Upper lobe of left lung (tissue), 6 donors: ENCODE measurements at regions not wholly inside any gene's neighbourhood (a gene's known extent, or its start where the extent isn't known, plus 50 kb on each side); places are given as distances from the start of the nearest gene placed in this dataset.

ENCODE experiments used
- ATAC-seq, 2 donors: fragments of 200-7000 bp; cut with Tn5 transposase; one replicate each; pipeline ENCODE4 v1.9.1; 2022; ENCODE audit warnings: mild to moderate bottlenecking in 2 of 2, moderate library complexity in 2 of 2; ENCODE audit not compliant: low FRiP score in 2 of 2
- DNase-seq, 2 donors: peaks; one replicate each; pipeline ENCODE4 v3.0.0-alpha.2; 2019 to 2020
- H3K27ac ChIP-seq, 4 donors: fragments of 200-600 bp; sonication (generic); one replicate each; pipeline ENCODE4 v1.5.1; 2016 to 2019
- H3K27me3 ChIP-seq, 4 donors: fragments of 200-600 bp; sonication (generic); one replicate each; pipeline ENCODE4 v1.5.1; 2017 to 2019
- H3K36me3 ChIP-seq, 4 donors: fragments of 200-600 bp; sonication (generic); one replicate each; pipeline ENCODE4 v1.5.1; 2016 to 2019
- H3K4me1 ChIP-seq, 4 donors: fragments of 200-600 bp; sonication (generic); one replicate each; pipeline ENCODE4 v1.5.1; 2018 to 2019
- H3K4me3 ChIP-seq, 4 donors: fragments of 200-600 bp; sonication (generic); one replicate each; pipeline ENCODE4 v1.5.1; 2017 to 2019; ENCODE audit warnings: mild to moderate bottlenecking in 2 of 4, moderate library complexity in 1 of 4
- H3K9me3 ChIP-seq, 4 donors: fragments of 200-600 bp; sonication (generic); one replicate each; pipeline ENCODE4 v1.5.1; 2018 to 2019
- EP300 ChIP-seq, 4 donors: sonication (generic); formaldehyde crosslinking; IDR thresholded peaks; one replicate each; pipeline ENCODE4 v1.5.1; 2017; ENCODE audit warnings: antibody characterized with exemption in 4 of 4, control low read depth in 2 of 4
- POLR2A ChIP-seq, 4 donors: fragments of 450-650 bp; IDR thresholded peaks; one replicate each; pipeline ENCODE4 v1.5.1; 2016 to 2017; ENCODE audit warnings: antibody characterized with exemption in 4 of 4, mild to moderate bottlenecking in 2 of 4
- POLR2AphosphoS5 ChIP-seq, 2 donors: sonication (generic); formaldehyde crosslinking; IDR thresholded peaks; one replicate each; pipeline ENCODE4 v1.5.1; 2017; ENCODE audit warnings: antibody characterized with exemption in 2 of 2
- WGBS, 2 donors: methylation state at CpG; one replicate each; pipeline ENCODE4 v1.1.5; 2017 to 2018; 5-methylcytosine and 5-hydroxymethylcytosine counted together
- TF ChIP-seq, protein P1 (sequence below), 6 experiments: fragments of 450-650 bp in 4 of 6; fragments of 200-600 bp in 2 of 6; sonication (generic) in 2 of 6; IDR thresholded peaks; one replicate each; pipeline ENCODE4 v1.5.1; 2016 to 2019; ENCODE audit warnings: antibody characterized with exemption in 6 of 6
- donor health status: DM: no; HTN: no; CAD: no; lungs with moderate emphysema.
- donor health status: DM: no; HTN: yes; CAD: no; lungs with severe emphysema.

DNA sequence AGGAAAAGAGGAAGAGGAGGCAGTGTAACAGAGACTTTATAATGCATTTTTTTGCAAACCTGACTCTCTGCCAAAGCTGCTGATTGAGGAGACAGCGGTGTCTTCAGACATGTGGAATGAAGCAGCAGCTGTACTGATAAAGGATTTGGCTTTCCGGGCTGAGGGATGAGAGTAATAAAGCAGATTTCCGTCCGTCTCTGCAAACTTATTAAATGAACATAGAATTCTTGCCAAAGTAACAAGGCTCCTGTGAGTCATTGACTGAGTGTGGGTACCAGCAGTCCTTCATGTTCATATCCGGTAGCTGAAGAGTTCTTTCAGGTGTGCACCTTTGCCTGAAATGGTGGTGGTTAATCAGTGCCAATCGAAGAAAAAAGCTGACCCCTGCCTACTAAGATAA lies 112.6 kb downstream of the LIG4 start:
- no peaks in the 10 kb centered on the region for H3K27me3 ChIP-seq
- H3K4me3 ChIP-seq: no peak overlapping the region
- H3K4me1 ChIP-seq: no peaks in the 10 kb centered on the region
- WGBS, 2 donors: 45 to 64% methylated on average over 6 of the region's 6 CpGs
- no peak overlapping the region for H3K27ac ChIP-seq
- no peaks in the 10 kb centered on the region for H3K36me3 ChIP-seq
- H3K9me3 ChIP-seq: no peaks in the 10 kb centered on the region
- no peak for ATAC-seq
- TF ChIP-seq EP300 (IDR thresholded peaks at IDR 0.05) (no peak), POLR2AphosphoS5 (IDR thresholded peaks at IDR 0.05) (no peak), POLR2A (IDR thresholded peaks at IDR 0.05) (no peak)
- TF ChIP-seq, protein P1, sequence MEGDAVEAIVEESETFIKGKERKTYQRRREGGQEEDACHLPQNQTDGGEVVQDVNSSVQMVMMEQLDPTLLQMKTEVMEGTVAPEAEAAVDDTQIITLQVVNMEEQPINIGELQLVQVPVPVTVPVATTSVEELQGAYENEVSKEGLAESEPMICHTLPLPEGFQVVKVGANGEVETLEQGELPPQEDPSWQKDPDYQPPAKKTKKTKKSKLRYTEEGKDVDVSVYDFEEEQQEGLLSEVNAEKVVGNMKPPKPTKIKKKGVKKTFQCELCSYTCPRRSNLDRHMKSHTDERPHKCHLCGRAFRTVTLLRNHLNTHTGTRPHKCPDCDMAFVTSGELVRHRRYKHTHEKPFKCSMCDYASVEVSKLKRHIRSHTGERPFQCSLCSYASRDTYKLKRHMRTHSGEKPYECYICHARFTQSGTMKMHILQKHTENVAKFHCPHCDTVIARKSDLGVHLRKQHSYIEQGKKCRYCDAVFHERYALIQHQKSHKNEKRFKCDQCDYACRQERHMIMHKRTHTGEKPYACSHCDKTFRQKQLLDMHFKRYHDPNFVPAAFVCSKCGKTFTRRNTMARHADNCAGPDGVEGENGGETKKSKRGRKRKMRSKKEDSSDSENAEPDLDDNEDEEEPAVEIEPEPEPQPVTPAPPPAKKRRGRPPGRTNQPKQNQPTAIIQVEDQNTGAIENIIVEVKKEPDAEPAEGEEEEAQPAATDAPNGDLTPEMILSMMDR (IDR thresholded peaks at IDR 0.05): no peak
- DNase-seq: peak in 1 of 2 donors; percentile 22

DNA sequence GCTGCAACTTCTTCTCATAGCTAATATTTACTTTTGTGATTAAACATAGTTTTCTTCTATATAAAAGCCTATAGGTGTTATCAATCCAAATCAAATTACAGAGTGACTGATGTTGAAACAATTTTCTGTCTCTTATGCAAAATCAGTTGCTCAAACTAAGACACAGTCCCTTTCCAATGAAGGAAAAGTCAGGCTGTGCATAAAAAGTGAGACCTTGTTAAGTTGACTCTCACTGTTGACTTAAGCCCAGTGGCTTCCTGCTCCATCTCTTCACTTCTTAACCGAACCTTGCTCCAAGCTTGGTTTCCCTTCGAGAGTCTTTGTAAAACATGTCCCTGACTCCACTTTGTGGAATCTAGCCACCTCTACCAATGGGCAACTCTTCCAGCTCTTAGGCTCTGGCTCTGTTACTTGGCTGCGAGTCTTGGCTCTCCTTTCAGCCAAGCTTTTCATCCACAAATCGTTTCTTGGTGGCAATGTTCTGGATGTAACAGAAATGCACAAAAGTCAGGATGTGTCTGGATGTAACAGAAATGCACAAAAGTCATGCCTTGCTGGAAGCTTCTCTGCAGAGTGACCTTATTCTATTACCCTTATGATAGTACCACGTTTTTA lies 118.9 kb downstream of the LIG4 start:
- Histone ChIP-seq H3K27me3 (no peaks in the 10 kb centered on the region), H3K27ac (no peak overlapping the region), H3K4me1 (no peaks in the 10 kb centered on the region), H3K9me3 (no peaks in the 10 kb centered on the region), H3K4me3 (no peak overlapping the region), H3K36me3 (no peaks in the 10 kb centered on the region)
- 67 to 68% methylated on average over 5 of the region's 5 CpGs for WGBS, 2 donors
- ATAC-seq (no peak), DNase-seq (no peak)
- TF ChIP-seq POLR2A (IDR thresholded peaks at IDR 0.05) (no peak), POLR2AphosphoS5 (IDR thresholded peaks at IDR 0.05) (no peak)
- TF ChIP-seq, protein P1 (IDR thresholded peaks at IDR 0.05): no peak

DNA sequence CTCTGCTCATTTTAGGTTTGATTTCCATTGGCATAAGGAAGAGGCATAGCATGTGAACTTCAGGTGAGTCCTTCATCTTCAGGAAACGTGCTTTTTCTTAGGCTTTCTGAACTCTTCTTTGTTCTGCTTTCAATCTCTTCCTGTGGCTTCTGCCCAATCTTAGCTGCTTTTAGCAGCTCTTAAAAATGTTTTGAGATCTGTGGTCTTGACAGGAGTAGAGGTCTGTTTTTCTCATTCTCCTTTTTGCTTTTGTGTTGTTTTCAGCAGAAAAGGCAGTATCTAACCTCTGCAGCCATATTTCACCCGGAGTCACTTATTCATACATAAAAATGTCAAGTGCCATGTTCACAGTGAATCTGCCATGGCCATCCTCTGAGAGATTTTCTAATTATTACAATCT lies 120.3 kb downstream of the LIG4 start:
- 76 to 83% methylated on average over 2 of the region's 2 CpGs for WGBS, 2 donors
- no peak for DNase-seq
- no peaks in the 10 kb centered on the region for H3K4me1 ChIP-seq
- no peak overlapping the region for H3K27ac ChIP-seq
- H3K36me3 ChIP-seq: no peaks in the 10 kb centered on the region
- no peak for TF ChIP-seq EP300 (IDR thresholded peaks at IDR 0.05)
- no peak for TF ChIP-seq POLR2A (IDR thresholded peaks at IDR 0.05)
- TF ChIP-seq, protein P1 (IDR thresholded peaks at IDR 0.05): no peak
- no peak for TF ChIP-seq POLR2AphosphoS5 (IDR thresholded peaks at IDR 0.05)
- no peak for ATAC-seq
- no peak overlapping the region for H3K4me3 ChIP-seq
- no peaks in the 10 kb centered on the region for H3K9me3 ChIP-seq
- H3K27me3 ChIP-seq: no peaks in the 10 kb centered on the region

DNA sequence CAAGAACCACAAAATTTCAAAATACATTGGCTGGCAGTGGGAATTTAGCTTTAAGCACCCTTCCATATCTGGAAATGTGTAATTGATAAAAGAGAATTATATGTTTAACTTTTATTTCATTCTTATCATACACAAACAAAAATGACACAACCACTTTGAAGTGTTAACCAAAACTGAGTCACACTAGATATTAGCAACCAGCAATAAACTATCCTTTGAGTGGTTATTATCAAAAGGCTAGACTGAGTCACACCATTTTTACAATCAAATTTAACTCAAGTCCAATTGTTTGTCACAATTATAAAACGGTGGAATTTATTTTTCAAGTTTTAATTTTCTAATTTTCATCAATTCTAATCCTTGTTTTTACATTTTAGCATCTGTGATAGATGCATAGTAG lies 121.7 kb downstream of the LIG4 start:
- ATAC-seq: no peak

More for the DNA sequence above, 121.7 kb downstream of the LIG4 start:
- Histone ChIP-seq H3K27ac (no peak overlapping the region), H3K27me3 (no peaks in the 10 kb centered on the region), H3K4me3 (no peak overlapping the region), H3K4me1 (no peaks in the 10 kb centered on the region), H3K36me3 (no peaks in the 10 kb centered on the region), H3K9me3 (no peaks in the 10 kb centered on the region)
- no peak for DNase-seq
- TF ChIP-seq POLR2A (IDR thresholded peaks at IDR 0.05) (no peak), EP300 (IDR thresholded peaks at IDR 0.05) (no peak), POLR2AphosphoS5 (IDR thresholded peaks at IDR 0.05) (no peak)
- TF ChIP-seq, protein P1 (IDR thresholded peaks at IDR 0.05): no peak
- WGBS, 2 donors: 51 to 59% methylated on average over 1 of the region's 1 CpG
